CD4-positive, alpha-beta T cell treated with Interleukin-17A for 1 hour (primary cell): ENCODE measurements at regions not wholly inside any gene's neighbourhood (a gene's known extent, or its start where the extent isn't known, plus 50 kb on each side); places are given as distances from the start of the nearest gene placed in this dataset.

Experiments
- DNase-seq: peaks from one replicate; pipeline ENCODE4 v3.0.0-alpha.2; 2020

DNA sequence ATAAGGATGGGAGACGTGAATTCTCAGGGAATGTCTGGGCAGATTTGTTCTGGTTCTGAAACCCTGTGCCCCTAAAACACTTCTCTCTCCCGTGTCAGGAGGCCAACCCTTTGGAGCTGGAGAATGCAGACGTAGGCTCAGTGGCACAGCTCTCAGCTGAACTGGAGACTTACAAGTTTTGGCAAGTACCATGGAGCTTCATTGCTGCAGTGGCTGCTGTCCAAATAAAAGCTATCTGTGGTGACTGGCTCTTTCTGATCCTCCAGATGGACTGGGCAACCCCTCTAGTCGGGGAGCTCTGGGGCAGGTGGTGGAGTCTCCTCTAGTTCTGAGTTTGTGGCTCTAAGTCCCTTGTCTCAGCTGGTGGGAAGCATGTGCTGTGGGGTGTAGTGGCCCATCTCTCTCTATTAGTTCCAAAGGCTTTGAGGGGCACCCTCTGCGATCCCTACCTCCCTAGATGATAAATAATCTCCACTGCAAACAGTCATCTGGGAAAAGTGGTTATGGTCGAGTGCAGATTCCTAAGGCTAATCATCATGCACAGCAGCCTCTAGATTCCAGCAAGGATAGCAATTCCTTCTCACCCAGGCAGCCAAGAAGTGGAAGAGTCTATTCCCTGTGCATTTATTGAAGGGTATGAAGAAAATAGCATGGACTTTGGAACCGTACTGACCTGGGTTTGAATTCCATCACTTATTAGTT is 204.2 kb upstream of the KLF4 start:
- no peak for DNase-seq

DNA sequence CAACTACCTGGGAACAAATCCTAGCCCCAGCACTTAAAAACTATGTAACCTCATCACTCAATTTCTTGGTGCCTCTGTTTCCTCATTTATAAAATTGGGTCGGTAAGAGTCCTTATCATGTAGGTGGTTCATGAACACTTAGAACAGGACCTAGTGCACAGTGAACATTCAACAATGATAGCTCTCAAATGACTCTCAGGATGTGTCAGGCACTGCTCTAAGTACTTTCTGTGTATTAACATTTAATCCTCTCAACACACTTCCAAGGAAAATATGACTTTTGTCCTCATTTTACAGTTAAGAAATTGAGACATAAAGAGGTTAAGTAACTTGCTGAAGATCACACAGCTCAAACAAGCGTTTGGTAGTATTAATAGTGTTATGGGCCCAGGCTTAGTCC is 202.1 kb upstream of the KLF4 start:
- no peak for DNase-seq

DNA sequence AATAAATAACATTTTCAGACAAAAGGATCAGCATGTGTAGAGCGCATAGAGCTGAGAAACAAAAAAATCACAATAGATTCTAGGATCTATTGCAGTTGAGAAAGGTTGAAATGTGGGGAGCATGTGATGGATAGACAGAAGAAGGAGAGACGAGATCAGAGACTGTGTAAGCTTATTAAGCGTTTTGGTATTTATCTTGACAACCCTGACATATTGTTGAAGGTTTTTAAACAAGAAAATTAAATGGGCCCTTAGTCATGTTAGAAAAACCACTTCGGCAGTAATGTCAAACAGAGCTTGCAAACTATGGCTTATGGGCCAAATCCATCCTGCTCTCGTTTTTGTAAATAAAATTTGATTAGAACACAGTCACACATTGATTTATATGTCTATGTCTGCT is 200.5 kb upstream of the KLF4 start:
- no peak for DNase-seq

DNA sequence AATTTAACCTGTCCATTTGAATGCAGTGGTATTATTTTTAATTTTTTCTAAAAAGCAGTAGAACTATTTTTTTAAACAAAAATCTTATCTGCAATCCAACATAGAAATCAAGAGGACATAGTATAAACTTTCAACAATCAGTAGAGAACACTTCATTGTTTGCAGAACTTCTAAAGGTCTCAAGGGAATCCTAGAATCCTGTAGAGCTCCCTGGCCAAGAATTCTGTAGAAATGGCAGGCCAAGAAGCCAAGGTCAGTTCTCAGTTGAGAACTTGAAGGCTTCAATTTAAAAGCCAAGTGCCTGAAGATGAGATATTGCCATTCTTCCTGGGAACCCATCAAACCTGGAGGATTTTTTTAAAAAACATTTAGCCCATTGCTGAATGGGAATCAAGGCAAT is 199.2 kb upstream of the KLF4 start:
- DNase-seq = no peak

DNA sequence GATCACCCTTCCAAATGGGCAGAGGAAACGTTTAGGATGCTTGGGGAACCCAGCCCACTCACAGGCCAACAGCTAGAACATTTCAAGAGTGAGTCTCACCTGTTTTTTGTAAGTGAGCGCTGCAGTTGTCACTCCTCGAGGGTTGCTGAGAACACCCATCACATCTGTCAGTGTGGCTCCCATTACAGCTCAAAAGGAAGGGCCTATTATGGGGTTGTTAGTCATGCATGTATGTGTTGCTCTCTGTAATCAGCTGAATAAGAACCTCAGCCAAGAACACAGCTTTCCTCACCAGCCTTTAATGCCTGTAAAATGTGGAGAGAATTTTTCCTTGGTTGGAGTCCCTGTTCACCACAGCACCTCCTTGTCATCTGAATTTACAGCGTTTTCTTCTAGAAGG is 196.3 kb upstream of the KLF4 start:
- DNase-seq = no peak

DNA sequence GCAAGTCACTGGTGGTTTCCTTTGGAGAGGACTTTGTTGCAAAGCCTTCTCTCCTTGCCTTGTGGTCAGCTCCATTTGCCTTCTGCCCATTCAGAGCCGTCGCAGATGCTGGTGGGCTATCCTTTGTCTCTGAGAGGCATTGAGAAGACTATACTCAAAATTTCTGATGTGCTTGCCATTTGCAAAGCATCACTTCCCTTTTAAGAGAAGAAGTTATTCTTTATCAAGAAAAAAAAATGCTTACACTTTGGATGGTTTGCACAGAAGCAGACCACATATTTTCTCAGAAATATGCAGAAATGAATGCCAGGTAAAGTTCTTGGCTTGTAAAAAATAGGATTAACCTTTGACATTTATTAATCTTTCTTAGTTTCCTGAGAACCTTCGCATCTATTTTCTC is 195.8 kb upstream of the KLF4 start:
- no peak for DNase-seq

DNA sequence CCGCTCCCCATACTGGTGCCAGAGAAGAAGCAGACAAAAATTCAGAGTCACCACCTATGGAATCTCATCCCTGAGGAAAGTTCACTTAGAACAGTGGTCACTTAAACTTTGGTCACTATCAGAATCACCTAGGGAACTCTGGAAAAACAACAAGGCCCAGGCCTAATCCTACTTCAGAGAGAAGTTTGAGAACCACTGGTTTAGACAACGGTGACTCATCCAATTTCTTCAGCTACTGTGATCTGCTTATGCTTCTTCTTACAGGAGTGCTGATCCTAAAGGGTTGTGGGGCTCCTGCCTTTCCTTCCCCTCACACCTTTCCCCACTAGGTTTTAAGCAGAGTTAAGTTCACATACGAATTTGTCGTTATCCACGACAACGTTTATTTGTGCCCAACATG is 194.7 kb upstream of the KLF4 start:
- DNase-seq = no peak

DNA sequence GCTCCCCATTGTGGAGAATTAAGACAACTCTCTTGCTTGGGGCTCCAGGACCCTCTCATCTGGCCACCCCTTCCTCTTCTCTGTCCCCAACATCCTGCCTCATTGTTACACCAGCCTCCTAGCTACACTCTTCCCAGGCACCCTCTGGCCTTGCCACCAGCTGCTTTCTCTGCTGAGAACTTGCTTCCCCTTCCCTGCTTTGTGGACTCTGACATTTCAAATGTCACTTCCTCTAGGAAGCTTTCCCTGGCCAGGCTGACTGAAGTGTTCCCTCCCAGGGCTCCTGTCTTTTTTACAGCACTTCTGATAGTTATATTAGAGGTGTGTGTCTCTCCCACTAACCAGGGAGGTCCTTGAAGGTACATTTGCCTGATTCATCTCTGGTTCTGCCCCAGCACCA is 194.0 kb upstream of the KLF4 start:
- DNase-seq = no peak

DNA sequence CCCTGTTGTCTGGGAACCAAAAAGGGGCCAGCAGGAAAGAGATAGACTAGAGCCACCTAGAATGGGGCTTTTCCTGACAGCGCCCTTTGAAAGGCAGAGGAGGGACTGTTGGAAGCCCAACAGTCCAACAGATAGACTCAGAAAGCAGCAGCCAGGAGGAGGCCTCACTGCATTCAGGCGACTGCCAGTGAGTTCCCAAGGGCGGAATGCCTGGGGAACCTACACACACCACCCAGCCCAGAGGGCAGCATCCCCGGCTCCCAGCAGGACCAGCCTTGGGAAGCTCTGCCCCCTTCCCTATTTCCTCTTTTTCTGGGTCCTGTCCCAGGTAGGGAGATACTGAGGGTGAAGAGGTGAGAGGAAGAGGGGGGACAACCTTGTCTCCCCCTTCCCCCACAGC is 192.4 kb upstream of the KLF4 start:
- no peak for DNase-seq

DNA sequence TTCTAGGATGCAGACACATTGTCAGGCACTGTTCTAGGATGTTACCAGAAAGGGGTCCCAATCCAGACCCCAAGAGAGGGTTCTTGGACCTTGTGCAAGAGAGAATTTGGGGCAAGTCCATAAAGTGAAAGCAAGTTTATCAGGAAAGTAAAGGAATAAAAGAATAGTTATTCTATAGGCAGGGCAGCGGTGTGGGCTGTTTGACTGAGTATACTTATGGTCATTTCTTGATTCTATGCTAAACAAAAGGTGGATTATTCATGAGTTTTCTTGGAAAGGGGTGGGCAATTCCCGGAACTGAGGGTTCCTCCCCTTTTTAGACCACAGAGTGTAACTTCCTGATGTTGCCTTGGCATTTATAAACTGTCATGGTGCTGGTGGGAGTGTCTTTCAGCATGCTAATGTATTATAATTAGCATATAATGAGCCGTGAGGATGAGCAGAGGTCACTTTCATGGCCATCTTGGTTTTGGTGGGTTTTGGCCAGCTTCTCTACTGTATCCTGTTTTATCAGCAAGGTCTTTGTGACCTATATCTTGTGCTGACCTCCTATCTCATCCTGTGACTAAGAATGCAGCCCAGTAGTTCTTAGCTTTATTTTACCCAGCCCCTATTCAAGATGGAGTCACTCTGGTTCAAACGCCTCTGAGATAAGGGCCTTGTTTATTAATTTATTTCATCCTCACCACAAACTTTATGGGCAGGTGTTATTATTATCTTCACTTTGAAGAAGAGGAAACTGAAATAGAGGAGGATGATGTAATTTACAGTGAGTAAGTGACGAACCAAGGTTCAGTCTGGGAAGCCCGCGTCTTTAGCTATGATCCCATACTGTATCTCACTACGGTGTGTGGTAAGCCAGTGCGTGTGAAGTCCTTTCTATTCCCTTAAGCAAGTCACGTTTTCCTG is 186.0 kb upstream of the KLF4 start:
- peak; percentile 36 for DNase-seq

DNA sequence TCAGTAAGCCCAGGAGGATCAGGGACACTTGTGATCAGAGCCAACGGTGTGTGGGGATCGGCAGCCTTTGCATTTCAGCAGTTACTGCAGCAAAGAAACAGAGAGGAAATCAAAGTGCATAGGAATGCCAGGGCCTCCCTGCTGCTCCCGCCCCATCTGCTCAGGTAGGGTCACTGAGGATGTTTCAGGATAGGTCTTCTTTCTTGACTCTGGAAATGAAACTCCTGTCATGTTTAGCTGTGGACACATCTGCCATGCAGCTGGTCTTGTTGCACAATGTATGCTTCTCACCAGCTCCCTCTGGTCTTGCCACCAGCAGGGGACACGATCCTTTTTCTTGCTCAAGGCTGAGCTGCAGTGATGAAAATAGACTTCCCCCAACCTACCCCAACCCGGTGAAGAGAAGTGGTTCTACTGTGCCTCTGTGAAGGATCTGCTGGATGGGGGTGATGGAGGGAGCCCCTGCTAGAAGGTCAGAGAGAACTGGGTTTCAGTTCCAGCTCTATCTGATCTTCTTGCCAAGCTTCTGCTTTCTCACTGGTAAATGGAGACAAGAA is 185.2 kb upstream of the KLF4 start:
- peak; percentile 12 for DNase-seq

DNA sequence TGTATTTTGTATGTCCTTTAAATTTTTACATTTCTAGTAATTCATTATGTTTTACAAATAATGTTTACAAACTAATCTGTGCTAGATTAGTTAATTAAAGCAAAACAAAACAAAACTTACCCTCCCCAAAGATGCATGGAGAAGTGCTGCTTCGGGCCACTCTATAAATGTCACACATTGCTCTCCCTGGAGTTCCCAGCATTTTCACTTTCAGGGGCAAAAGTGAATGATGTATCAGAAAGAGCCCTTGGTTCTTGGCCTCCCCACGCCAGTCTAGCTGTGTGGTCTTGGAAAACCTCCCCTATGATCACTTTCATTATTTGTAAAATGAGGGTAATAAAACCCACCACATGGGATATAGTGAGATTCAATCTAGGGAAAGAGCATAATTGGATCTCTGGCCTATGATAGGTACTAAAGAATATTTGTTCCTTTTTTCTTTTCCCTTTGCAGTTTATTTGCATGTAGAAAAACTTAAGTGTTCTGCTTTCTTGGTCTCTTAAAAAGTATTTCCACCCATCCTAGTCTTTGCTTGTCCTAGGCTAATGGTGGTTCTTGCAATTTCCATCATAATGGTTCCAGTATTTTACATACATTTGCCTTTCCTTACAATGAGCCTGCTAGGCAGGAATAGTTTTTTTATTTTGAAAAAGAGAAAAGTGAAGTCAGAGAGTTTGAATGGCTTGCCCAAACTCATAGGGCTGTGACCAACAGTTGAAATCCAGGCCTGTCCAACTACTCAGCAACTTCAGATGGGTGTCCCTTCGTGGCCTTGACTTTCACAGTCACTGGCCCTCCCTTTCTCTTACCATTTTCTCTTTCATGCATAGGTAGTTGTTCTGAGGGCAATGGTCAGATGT is 184.5 kb upstream of the KLF4 start:
- no peak for DNase-seq

DNA sequence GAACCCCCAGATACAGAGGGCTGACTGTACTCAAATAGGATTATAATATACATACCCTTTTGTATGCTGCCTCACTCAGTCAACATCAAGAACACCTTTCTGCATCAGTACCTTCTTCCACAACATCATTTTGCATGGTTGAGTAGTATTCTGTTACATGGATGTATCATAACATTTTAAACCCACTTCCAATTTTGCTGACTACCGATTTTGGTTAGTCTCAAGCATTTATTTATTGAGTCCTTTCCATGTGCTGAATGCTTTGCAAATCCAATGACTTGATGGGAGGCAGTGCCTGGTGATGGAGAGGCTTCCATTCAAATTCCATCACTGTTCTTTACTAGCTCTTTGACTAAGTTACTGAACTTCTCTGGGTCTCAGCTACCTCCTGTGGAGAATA is 182.0 kb upstream of the KLF4 start:
- no peak for DNase-seq

DNA sequence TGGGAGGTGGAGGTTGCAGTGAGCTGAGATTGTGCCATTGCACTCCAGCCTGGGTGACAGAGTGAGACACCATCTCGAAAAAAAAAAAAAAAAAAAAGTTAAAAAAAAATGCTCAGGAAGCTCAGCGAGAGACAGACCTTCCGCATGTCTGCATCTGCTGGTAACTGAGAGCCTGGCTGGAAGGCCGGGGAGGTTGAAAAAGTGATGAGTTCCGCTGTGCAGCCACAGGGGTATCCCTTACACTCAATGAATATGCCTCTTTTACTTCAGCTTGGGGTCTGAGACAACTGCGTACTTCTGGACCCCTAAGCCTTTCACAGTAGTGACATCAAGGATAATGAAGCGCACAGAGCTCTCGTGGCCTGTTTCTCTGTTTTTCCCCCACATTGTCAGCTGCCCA is 179.9 kb upstream of the KLF4 start:
- DNase-seq = no peak

DNA sequence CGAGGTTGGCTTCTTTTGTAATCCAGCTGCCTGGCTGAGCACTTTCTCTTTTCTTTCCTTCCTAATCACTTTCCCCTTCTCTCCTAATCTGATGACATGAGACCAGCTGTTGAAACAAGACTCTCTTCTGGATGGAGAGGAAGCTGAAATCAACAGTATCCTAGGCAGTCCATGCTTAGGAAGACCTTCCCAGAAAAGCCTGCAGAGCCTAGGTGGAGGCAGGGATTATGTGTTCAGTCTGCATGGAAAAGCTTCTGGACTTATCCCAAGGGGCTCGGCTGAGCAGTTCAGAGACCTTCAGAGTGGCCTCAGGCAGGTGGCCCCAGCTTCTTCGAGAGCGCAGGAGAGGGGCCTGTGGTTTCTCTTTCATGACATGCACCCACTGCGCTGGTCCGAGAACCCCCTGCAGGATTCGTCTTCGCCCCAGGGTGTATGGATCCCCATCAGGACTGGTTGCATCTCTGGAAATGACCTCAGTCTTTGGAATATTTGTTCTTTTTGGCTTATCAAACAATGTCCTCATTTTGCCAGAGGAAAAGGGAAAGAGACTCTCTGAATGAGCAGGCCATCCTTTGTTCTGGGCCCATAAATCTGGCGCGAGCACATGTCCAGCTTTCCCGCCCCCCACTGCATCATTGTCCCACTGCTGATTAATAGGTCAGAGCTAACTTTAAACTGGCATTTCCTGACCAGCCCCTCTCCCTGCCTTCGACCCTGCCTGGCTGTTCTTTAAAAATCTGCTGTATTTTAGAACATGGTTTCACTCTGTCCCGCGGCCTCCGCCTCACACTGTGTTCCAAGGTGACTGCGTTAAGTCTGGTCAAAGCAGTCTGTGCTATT is 177.9 kb upstream of the KLF4 start:
- DNase-seq = no peak

DNA sequence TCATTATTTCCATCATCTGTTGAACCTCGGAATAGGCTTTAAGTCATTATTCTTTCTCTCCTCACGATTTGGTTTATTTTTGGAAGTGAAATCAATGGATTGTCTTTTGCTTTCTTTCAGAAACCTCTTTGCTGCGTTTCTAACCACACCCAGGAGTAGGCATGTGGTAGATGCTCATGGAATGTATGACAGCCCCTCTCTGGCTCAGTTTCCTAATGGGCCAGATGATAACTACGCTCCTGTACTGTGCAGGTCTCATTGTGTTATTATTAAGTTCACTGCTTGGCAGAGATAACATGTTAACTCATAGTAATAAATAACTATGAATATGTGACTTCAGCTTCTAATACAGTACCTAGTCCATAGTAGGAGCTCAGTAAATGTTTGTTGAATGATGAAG is 175.5 kb upstream of the KLF4 start:
- no peak for DNase-seq

DNA sequence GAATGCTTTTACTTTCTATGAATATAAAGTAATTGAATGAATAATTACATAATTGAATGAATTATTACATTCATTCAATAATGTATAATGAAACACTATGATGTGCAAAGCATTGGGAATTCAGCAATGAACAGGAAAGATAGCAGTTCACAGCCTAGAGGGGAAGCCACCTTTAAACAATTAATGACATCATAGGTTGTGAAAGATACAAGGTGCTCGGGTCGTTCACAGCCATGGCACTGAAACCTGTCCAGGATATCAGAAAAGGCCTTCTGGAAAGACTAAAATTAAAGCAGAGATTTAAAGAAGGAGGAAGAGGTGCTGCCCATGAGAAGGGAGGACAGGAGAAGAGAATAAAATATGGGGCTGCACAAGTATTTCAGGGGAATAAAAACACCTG is 171.4 kb upstream of the KLF4 start:
- DNase-seq = no peak

DNA sequence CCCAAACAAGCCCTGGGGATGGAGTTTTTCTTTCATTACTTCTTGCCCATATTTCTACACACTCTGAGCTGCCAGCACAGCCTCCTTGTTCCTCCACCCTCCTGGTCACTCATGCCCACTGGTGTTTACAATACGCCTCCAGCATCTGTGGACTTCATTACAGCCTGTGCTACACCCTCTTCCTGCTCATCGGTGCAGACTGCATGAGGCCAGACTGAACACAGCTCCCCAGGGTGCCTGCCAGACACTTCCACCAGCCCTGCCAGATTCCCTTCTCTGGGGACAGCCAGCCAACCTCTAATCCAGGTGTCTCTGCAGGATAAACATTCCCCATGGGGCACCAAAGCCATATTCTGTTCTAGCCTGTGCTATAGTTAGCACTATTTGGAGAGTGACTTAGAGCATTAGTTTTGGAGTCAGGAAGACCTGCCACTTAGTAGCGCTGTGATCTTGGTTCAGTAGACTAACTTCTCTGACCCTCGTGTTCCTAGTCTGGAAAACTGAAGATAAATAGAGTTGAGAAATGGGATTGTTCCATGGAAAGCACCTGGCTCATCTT is 163.8 kb upstream of the KLF4 start:
- DNase-seq = no peak

DNA sequence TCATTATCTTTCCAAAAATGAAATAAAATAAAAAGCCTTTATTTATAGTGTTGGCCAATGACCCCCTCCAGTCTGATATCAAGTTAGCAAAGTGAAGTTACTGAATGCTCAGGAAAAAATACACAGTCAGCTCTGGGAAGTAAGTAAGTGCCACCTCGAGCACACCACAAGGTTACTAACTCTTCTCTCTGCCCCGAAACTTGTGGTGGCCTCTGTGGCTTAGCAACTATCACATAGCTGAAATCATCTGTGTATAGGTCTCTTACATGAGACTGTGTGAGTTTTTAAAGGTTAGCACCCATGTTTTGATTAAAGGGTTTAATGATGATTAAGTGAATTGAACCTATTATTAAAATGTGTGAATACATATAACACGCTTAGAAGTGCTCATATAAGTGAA is 161.4 kb upstream of the KLF4 start:
- DNase-seq = no peak

DNA sequence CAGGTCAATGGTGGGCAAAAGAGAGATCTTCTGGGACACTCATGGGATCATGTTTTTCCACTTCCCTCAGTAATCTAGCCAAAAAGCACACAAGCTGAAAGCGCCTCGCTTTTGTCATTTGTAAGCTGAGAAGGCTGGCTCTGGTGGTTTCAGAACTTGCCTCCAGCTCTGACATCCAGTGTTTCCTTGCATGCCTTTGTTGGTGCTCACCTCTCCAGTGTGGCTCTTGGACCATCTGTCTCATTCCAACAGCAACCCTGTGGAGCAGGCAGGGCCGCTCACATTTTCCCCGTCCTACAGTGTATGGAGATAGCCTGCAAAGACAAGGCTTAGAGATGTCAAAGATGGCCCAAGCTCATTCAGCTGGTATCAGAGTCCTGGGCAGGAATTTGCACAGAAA is 160.8 kb upstream of the KLF4 start:
- DNase-seq = no peak

DNA sequence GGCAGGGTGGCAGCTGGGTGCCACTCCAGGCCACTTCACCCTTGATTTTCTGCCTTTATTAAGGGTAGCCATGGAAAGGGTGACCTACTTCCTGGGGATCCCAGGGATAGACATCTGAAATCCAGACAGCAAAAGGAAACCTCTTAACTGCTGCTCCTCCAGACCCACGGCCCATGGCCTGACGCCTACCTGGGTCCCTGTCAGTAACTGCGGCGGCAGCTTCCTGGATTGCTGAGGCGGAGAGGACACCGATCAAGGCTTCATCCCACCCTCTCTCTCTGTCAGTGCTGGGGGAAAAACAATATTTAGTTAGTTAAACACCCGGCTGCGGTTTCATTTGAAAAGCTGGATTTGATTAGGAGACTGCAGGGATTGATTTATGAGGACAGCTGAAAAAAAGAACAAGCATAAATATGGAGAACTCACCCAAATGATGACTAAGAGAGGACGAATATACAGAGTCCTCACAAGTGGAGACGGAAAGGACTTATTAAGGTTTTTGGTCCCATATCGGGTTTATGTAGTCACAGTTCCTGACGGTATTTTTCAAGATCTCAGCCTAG is 158.7 kb upstream of the KLF4 start:
- DNase-seq = no peak

DNA sequence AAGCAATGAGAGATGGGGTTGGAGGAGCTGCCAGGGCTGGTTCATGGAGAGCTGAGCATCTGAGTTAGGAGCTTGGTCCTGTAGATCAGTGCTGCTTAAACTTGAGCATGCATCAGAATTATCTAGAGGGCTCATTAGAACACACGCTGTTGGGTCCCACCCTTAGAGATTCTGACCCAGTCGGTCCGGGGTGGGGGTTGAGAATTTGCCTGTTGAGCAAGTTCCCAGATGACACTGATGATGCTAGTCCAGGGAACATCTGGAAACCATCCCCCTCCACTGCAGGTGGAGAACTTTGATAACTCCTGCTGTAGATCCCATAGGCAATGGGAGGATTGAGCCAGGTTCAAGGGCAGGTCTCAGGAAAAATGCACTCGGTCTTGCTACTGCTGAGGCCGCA is 158.0 kb upstream of the KLF4 start:
- no peak for DNase-seq
